GM19438 (cell line): ENCODE measurements at regions not wholly inside any gene's neighbourhood (a gene's known extent, or its start where the extent isn't known, plus 50 kb on each side); places are given as distances from the start of the nearest gene placed in this dataset.
A peak's percentile ranks its signal among the peaks of the same experiment; 100 is the strongest.

Source experiments
- ATAC-seq: cut with Tn5 transposase; IDR thresholded peaks from one replicate; pipeline ENCODE4 v1.9.1; 2021; ENCODE audit warnings: low read depth; ENCODE audit not compliant: unreplicated experiment

- ATAC-seq: no peak
These were observed 88.2 kb downstream of the TMA16 start for GRCh38 chr4:163582703-163583102.

DNA sequence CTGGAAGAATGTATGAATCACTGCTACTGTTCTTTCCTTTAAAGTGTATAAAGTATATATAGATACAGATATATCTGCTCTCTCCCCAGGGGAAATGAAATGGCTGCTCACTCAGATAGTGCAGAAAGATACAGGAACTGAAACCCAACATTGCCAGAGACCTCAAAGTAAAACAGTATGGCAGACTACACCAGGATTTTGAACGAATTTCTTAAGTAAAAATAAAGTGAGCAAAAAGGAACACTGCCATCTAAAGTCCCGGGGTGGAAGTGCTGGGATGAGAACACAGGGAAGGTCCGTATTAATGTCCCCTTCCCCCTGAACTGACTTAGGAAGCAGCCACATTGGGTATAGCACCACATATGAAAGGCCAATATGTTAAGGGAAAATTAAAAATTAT, 93.4 kb downstream of the TMA16 start:
- peak; percentile 52 for ATAC-seq

GRCh38 chr4:163588532-163588931, 94.0 kb downstream of the TMA16 start:
- no peak for ATAC-seq

GRCh38 chr4:163590103-163590502, 95.6 kb downstream of the TMA16 start:
- peak; percentile 29 for ATAC-seq

DNA sequence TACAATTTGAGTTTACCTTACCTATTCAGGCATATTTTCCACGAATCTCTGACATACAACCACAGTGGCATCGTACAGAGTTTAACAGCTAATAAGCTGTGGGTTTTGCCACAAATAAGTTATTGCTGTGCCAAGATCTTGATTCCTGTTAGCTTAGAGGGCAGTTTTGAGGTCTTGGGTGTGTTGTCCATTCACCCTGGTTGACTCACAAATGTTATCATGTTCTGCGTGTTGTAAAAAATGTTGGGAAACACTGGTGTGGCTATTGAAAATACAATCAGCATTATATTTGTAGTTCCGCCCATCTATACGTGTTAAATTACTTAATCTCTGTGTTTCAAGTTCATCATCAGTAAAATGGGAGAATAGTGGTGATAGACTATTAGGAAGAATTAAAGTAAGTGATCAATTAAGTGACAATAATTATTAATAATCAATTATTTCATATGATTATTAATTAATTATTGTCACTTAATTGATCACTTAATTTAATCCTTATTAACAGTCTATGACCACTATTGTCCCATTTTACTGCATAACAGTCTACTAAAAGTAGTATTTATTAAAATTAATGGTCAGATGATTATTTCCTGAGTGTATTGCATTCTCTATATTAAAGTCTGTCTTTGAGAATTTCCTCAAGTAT, 96.3 kb downstream of the TMA16 start:
- ATAC-seq: no peak

DNA sequence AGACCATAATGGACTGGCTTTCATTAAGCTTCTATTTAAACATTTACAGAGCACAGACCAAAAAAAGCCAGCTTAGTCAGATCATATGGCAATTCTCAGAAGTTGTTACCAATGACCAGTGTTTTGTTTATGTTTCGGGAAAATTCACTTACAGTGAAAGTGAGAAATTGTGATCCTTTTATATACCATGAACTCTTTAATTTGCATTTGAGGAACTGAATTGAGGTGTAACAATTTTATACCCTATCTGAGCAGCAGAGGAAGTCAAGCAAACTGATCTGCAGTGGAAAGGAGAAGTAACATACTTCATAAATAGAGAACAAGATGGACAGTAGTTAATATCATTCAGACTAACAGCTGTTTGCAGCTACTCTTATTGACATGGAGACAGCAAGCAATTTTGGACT, 97.1 kb downstream of the TMA16 start:
- peak; percentile 72 for ATAC-seq

DNA sequence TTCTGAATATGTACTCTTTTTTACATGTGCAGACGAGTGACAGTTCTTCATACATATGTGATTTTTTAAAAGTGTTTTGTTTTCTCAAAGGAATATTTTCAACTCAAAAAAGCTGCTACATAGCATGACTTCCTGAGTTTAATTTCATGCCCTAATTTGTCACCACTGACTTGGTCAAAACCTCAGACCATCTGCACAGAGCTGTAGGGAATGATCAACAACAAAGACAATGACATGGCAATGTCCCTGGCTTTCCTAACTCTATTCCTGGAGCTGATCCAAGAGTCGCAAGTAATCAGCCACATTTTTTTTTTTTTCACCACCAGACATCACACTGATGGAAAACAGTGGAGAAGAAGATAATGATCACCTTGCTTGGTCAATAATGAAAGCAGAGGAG, 97.7 kb downstream of the TMA16 start:
- no peak for ATAC-seq

DNA sequence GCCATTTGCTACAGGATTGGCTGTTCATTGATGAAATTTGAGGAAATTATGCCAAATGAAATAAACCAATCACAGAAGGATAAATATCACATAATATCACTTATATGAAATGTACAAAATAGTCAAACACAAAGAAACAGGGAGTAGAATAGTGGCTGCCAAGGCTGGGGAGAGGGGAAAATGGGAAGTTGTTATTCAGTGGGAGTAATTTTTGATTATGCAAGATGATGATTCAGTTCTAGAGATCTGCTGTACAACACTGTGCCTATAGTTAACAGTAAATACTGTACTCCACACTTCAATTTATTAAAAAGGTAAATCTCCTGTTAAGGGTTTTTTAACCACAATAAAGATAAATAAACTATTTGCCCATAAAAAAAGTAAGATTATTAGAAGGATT, 101.1 kb downstream of the TMA16 start:
- ATAC-seq: no peak

DNA sequence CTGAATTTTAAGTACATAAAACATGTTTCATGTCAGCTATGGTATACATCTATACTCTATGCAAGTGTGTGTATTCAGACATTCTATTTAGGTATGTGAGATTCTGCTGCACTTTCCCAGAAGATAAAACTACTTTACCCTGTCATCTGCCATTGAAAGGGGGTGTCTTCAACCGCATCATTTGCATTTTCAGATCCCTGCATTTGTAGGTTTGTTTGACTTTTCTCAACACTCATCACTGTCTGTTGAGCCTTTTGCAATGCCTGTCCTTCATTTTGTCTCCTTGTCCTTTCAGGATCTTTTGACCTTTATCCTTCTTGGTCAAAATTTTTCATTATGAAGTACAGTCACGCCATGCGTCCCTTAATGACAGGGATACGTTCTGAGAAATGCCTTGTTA, 103.5 kb downstream of the TMA16 start:
- ATAC-seq: no peak

DNA sequence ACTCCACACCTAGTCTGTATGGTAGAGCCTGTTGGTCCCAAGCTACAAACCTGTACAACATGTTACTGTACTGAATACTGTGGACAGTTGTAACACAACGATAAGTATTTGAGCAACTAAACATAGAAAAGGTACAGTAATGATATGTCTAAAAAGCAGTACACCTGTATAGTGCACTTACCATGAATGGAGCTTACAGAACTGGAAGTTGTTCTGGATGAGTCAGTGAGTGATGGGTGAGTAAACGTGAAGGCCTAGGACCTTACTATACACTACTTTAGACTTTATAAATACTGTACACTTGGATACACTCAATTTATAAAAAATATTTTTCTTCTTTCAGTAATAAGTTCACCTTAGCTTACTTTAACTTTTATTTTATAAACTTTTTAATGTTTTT, 104.0 kb downstream of the TMA16 start:
- no peak for ATAC-seq

DNA sequence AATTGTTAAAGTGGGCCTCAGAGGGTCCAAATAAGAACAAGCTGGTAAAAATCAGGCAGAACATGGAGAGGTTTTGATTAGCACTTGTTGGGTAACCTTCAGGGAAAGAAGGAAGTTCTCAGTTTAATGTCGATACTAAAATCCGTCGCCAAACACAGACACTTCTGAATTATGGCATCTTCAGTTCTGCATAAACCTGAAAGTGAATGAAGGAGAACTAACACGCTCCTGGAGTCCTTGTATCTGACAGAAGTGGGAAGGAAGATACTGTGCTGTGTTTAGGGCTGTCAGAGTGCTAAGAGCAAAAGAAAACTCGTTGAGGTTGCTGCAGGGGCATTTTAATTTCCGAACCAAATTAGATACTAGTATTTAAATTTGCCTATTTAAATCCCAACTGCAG, 106.2 kb downstream of the TMA16 start:
- ATAC-seq: no peak

- ATAC-seq: no peak
These were observed 108.8 kb downstream of the TMA16 start for GRCh38 chr4:163603257-163603656.

DNA sequence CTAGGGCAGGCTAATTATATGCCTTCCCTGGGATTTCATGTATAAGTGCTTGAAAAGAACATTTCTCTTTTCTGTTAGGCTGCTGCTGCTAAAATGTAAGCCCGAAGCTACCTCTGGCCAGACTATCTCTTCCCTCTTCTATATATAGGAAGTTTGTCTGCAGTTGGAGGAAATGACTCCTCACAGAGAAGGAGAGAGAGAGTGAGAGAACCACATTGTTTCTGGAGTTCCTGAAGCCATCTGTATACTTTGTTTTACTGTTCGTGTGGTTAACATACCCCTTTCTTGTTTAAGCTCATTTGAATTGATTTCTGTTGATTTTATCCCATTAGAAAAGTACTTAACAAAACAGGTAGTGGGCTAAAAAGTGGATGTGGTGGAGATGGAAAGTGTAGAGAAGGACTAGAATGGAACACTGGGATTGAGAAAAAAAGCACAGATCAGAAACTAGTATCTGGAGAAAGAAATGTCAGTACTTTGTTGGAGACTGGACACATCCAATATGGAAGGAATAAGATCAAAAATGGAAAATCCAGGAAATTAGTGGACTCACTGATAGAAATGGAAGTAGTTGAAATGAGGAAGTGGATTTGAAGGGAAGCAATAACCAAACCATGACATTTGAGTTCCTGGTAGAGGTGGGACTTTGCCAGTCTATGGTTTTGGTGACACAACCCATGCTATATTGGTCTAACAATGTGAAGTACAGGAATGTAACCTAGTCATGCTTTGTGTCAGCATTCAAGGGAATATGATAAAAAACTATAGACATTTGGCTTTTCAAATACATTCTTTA, 112.6 kb downstream of the TMA16 start:
- no peak for ATAC-seq

- ATAC-seq: no peak
These were observed 114.5 kb downstream of the TMA16 start for GRCh38 chr4:163609019-163609418.

DNA sequence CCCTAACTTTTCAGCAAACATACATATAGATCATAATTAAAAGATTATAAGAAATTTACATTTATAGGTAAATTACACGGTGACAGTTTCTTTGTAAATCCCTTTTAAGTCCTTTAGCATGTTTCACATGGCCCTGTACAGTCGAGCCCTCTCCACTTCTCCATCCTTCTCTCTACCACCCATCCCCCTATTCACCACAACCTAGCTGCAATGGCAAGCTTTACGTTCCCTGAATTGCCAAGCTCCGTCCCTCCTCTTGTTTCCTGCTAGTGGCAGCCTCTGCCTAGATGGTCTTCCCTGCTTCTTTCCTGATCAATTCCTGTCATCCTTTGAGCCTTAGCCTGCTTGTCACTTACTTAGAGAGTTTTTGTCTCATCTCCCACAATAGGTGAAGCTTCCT, 116.2 kb downstream of the TMA16 start:
- no peak for ATAC-seq

DNA sequence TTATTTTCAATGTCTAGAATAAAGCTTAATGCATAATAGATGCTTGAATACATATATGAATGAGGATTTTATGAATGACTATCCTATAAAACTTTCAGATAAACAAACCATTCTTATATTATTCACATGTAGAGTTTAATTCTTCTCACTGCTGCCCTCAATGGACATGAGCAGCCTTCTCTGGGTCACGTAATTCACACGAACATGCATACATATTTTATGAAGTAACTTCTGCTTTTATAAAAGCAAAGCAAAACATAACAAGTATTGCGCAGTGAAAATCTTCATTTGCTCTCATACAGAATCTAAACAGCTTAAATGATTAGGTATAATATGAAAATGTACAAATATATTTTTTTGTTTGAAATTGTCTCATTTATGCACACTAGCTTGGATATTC, 116.7 kb downstream of the TMA16 start:
- no peak for ATAC-seq

DNA sequence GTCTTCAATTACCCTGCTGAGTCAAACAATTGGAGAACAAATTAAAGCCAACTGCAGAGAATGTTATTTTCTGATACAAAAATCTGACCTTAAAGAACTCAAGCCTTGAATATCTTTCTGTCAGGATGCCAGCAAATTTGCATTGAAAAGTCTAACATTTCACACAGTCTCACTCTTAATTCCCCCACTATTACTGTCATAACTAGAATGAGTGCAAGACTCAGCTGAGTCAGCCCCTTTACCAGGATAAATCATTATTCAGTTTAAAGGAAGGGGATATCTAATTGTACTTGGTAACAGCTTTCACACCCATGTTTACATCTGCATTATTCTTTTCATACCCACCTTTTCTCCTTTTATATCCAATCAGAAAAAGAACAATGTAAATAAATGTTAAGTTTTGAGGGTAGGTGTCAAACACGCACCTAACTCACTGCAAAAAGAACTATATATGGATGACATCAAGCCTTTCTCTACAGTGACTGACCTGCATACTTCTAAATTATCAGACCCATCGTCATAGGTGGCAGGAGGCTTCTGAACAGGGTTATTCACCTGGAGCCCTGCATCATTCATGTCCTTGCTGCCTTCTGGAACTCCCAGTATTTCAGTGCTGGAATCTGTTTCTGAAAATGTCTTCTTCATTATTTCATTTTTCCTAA, 117.4 kb downstream of the TMA16 start:
- ATAC-seq: peak; percentile 38

GRCh38 chr4:163612762-163613161, 118.3 kb downstream of the TMA16 start:
- ATAC-seq: no peak

DNA sequence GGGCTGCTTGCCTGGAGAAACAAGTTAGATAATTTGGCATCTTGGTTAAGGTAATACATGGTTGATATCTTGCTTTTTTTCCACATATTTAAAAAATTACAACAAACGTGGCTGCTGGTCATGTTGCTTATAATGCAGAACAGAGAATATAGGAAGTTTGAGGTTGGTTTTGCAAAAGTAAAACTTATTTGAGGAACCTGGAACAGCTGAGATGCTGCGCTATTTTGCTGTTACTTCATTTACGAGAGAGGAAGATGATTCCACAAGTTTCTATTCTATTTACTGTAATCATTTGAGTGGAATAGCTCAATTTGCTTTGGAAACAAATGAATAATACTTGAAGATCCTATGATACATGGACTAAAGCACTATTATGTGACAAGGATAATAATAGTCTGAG, 118.9 kb downstream of the TMA16 start:
- no peak for ATAC-seq

GRCh38 chr4:163614866-163615265, 120.4 kb downstream of the TMA16 start:
- ATAC-seq: no peak

GRCh38 chr4:163618845-163619244, 124.4 kb downstream of the TMA16 start:
- ATAC-seq: no peak

DNA sequence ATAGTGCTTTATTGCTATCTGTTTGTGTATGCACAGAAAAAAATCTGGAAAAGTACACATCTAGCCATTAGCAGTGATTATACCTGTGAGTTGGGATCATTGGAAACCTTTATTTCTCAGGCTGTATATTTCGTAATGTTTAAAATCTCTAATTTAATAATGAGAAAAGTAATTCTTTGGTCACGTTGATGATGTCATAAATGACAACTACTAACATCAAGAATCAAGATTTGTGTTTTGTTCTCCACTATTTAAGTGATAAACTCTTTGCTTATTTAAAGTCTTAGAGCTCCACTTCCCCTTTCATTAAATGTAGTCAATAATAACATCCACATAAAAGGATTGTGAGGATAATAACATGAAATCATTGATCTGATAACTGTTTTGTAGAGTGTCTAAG, 126.2 kb downstream of the TMA16 start:
- no peak for ATAC-seq
